ENCODE measurements at regions not wholly inside any gene's neighbourhood (a gene's known extent, or its start where the extent isn't known, plus 50 kb on each side); places are given as distances from the start of the nearest gene placed in this dataset.
"Not testable (repeated sequence)": the region's sequence is repeated elsewhere in the genome, so short reads cannot be mapped to it uniquely, and the experiment has no call there.

DNA sequence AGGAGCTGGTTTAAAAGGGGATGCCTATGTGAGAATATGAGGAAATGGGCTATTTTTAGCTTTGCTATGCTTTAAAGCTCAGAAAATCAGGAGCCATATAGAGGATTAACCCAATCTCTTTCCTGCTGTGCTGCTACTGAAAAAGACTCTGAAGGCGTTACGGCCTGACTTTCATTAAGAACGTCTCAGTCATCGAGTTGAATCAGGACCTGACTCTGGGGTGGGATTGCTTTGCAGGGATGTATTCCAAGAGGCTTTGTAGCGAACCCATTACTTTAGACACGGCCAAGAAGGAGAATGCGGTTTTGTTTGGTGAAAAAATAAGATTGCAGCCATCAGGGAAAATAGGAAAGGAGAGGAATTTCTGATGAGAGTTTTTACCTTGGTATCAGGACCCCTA, 426.9 kb downstream of the CCSER2 start:
- no peaks in the 10 kb centered on the region for H3K4me1 ChIP-seq (replicated peaks)
- no peak overlapping the region for H3K27ac ChIP-seq
- H3K27me3 ChIP-seq (replicated peaks) = peaks cover 4% of the 10 kb centered on the region; the same call in 1 of the 2 replicates
- no peaks in the 10 kb centered on the region for H3K9me3 ChIP-seq (replicated peaks)
- no peaks in the 10 kb centered on the region for H3K36me3 ChIP-seq
- no peak for DNase-seq (ENCODE audit: low read depth in 1 of 2, low spot score in 2 of 2)
- no peak overlapping the region for H3K4me3 ChIP-seq

DNA sequence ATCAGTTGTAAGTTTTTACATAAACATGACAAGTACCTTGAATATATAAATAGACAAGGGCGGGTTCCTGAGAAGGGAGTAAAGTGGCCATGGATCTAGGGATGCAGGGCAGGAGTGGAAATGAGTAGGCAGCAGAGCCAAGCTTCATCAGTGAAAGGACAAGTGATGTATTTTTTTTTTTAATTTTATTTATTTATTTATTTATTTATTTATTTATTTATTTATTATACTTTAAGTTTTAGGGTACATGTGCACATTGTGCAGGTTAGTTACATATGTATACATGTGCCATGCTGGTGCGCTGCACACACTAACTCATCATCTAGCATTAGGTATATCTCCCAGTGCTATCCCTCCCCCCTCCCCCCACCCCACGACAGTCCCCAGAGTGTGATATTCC, 428.3 kb downstream of the CCSER2 start:
- not testable (repeated sequence) for DNase-seq (ENCODE audit: low read depth in 1 of 2, low spot score in 2 of 2); H3K36me3 ChIP-seq; H3K27ac ChIP-seq; H3K4me3 ChIP-seq; H3K4me1 ChIP-seq (replicated peaks); H3K27me3 ChIP-seq (replicated peaks); H3K9me3 ChIP-seq (replicated peaks)

DNA sequence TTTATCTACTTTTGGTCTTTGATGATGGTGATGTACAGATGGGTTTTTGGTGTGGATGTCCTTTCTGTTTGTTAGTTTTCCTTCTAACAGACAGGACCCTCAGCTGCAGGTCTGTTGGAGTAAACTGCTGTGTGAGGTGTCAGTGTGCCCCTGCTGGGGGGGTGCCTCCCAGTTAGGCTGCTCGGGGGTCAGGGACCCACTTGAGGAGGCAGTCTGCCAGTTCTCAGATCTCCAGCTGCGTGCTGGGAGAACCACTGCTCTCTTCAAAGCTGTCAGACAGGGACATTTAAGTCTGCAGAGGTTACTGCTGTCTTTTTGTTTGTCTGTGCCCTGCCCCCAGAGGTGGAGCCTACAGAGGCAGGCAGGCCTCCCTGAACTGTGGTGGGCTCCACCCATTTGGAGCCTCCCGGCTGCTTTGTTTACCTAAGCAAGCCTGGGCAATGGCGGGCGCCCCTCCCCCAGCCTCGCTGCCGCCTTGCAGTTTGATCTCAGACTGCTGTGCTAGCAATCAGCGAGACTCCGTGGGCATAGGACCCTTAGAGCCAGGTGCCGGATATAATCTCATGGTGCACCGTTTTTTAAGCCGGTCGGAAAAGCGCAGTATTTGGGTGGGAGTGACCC, 433.7 kb downstream of the CCSER2 start:
- H3K4me3 ChIP-seq; H3K36me3 ChIP-seq; H3K27ac ChIP-seq; H3K27me3 ChIP-seq (replicated peaks); H3K4me1 ChIP-seq (replicated peaks); H3K9me3 ChIP-seq (replicated peaks); DNase-seq (ENCODE audit: low read depth in 1 of 2, low spot score in 2 of 2): not testable (repeated sequence)

DNA sequence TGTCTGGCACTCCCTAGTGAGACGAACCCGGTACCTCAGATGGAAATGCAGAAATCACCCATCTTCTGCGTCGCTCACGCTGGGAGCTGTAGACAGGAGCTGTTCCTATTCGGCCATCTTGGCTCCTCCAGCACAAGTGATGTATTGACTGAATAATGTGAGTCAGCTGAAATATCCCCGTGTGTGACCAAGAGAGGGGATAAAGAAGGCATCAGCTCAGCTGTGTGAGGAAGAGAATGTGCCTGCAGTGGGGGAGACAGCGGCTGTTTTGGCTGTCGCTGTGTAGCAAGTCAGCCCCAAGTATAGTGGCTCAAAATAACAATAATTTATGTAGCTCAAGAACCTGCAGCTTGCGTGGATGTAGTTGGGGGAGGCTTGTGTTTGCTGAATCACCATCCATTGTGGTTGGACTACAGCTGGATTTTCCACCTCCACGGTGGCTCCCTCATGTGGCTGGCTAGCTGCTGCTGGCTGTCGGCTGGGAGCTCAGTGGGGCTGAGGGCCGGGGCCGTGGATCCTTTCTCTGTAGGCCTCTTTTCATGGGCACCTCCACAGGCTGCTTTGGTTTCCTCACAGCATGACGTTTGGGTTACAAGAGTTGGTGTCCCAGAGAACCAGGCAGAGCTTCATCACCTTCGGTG, 434.5 kb downstream of the CCSER2 start:
- Histone ChIP-seq H3K27ac (no peak overlapping the region), H3K36me3 (no peaks in the 10 kb centered on the region), H3K4me1 (replicated peaks) (no peaks in the 10 kb centered on the region), H3K4me3 (no peak overlapping the region), H3K9me3 (replicated peaks) (no peaks in the 10 kb centered on the region), H3K27me3 (replicated peaks) (no peaks in the 10 kb centered on the region)
- DNase-seq (ENCODE audit: low read depth in 1 of 2, low spot score in 2 of 2) = no peak

DNA sequence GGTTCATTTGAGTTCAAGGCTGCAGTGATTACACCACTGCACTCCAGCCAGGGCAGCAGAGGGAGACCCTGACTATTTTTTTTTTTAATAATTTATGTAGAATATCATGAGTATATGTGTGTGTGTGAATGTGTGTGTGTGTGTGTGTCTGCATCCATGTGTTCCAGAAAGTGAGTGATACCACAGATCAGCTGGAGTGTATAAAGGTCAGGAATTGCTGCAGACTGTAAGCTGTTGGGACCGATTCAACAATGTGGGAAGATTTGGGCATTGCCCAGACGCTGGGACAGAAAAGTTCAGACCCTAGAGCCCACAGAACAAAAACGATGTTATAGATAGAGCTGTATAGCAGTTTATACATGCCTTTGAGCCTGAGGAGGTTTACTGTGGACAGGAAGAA, 435.6 kb downstream of the CCSER2 start:
- H3K27ac ChIP-seq = no peak overlapping the region
- no peaks in the 10 kb centered on the region for H3K36me3 ChIP-seq
- H3K4me1 ChIP-seq (replicated peaks) = no peaks in the 10 kb centered on the region
- H3K27me3 ChIP-seq (replicated peaks) = no peaks in the 10 kb centered on the region
- DNase-seq (ENCODE audit: low read depth in 1 of 2, low spot score in 2 of 2) = no peak
- H3K9me3 ChIP-seq (replicated peaks) = no peaks in the 10 kb centered on the region
- no peak overlapping the region for H3K4me3 ChIP-seq

DNA sequence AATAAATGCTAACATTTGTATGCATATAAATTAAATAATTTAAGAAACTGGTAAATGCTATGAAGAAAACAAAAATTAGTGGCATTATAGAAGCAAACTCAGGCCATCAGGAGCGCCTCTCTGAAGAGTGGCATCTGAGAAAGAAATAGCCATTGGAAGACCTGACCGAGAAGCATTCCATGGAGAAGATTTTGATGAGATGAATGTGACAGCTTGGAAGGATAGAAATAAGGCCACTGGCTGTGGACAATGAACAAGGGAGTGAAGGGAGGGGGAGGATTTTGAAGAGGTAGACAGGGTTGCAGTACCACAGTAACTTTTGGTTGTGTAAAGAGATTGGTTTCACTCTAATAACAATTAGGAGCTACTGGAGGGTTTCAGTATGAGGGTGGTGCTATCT, 436.7 kb downstream of the CCSER2 start:
- Histone ChIP-seq H3K27ac (no peak overlapping the region), H3K27me3 (replicated peaks) (no peaks in the 10 kb centered on the region), H3K4me1 (replicated peaks) (no peaks in the 10 kb centered on the region), H3K36me3 (no peaks in the 10 kb centered on the region), H3K4me3 (no peak overlapping the region), H3K9me3 (replicated peaks) (no peaks in the 10 kb centered on the region)
- DNase-seq (ENCODE audit: low read depth in 1 of 2, low spot score in 2 of 2) = no peak

DNA sequence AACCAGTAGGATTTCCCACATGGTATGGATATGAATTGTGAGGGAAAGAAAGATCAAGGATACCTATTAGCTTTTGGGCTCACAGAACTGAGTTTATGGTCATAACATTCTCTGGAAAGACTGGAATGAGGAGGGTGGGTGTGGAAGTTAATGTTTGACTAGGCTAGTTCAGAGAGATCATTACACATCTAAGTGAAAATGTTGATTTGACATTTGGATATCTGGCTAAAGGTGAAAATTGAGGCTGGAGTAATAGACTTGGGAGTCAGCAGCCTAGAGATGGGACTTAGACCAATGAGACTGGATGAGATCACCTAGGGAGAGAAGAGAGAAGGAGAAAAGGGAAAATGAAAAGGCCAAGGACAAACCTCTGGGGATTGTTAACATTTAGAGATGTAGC, 437.3 kb downstream of the CCSER2 start:
- no peaks in the 10 kb centered on the region for H3K9me3 ChIP-seq (replicated peaks)
- no peaks in the 10 kb centered on the region for H3K27me3 ChIP-seq (replicated peaks)
- no peaks in the 10 kb centered on the region for H3K36me3 ChIP-seq
- H3K4me1 ChIP-seq (replicated peaks) = no peaks in the 10 kb centered on the region
- no peak overlapping the region for H3K27ac ChIP-seq
- H3K4me3 ChIP-seq = no peak overlapping the region
- DNase-seq (ENCODE audit: low read depth in 1 of 2, low spot score in 2 of 2) = no peak

DNA sequence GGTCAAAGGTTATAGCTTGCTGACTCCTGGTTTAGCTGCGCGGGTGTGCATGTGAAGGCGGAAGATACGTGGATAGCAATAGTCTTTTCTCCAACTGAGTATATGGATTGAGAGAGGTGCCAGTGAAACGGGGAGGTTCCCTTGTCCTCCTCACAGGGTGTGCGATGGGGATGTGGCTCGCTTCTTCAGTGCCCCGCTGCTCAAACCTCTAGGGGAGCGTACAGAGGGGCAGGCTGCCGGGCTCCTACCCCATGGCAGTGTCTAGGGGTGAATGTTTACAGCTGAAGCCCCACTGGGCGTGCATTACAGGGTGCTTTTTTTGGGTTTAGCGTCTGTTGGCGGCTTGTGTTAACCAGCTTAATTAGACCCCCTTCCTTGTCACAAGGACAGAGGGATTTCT, 438.5 kb downstream of the CCSER2 start:
- no peak for DNase-seq (ENCODE audit: low read depth in 1 of 2, low spot score in 2 of 2)
- H3K9me3 ChIP-seq (replicated peaks) = no peaks in the 10 kb centered on the region
- no peak overlapping the region for H3K4me3 ChIP-seq
- H3K36me3 ChIP-seq = no peaks in the 10 kb centered on the region
- no peaks in the 10 kb centered on the region for H3K27me3 ChIP-seq (replicated peaks)
- no peaks in the 10 kb centered on the region for H3K4me1 ChIP-seq (replicated peaks)
- H3K27ac ChIP-seq = no peak overlapping the region

DNA sequence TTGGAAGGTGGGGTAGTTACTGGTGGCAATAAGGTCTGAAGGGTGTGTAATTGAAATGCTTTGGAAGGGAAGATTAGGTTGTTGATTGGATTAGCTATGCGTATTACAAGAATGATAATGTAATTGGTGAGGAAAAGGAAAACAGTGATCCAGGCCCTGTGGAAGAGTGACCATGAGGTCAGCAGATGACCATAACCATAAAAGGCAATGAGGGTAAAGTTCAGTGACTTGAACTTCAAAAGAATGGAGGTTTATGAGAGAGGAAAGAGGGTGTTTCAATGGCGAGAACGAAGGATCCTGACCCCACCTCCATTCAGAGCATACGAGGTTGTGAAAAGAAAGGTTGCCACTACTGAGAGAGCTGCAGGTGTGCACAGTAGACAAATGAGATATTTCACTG, 439.7 kb downstream of the CCSER2 start:
- Histone ChIP-seq H3K27me3 (replicated peaks) (no peaks in the 10 kb centered on the region), H3K4me3 (no peak overlapping the region), H3K27ac (no peak overlapping the region), H3K9me3 (replicated peaks) (no peaks in the 10 kb centered on the region), H3K36me3 (no peaks in the 10 kb centered on the region), H3K4me1 (replicated peaks) (no peaks in the 10 kb centered on the region)
- no peak for DNase-seq (ENCODE audit: low read depth in 1 of 2, low spot score in 2 of 2)

DNA sequence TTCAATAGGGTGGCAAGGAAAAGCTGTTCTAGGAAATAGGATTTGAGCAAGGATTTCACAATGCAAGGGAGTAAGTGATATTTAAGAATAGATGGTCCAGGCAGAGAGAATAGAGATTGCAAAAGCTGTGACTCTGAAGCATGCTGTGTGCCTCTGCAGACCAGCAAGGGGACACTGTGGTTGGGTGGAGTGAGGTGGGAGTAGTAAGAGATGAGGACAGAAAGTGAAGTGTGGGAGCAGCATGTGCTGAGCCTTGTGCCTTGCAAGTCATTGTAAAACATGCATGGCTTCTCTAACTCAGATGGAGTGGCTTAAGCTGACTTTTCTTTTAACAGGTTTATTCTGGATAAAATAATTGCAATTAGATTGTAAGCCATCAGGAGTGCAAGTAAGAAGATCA, 442.4 kb downstream of the CCSER2 start:
- Histone ChIP-seq H3K4me3 (no peak overlapping the region), H3K4me1 (replicated peaks) (no peaks in the 10 kb centered on the region), H3K9me3 (replicated peaks) (no peaks in the 10 kb centered on the region), H3K27me3 (replicated peaks) (no peaks in the 10 kb centered on the region), H3K27ac (no peak overlapping the region), H3K36me3 (no peaks in the 10 kb centered on the region)
- DNase-seq (ENCODE audit: low read depth in 1 of 2, low spot score in 2 of 2) = no peak

DNA sequence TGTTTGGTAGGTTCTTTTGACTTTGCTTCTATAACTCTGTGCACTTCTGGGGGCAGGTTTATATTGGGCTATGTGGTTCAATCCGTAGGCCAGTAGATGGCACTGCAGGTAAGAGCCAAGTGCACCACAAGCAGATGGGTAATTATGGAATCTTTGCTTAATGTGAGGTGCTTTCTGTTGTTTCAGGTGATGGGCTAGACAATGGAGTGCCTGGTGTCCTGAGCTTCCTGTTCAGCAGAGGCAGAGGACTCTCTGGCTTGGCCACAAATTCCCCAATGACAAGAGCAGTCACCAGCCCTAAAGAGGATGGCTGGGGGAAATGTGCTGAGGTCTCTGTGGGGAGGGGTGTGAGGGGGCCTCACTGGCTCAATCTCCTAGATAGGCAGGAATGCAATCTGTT, 455.0 kb downstream of the CCSER2 start:
- no peaks in the 10 kb centered on the region for H3K27me3 ChIP-seq (replicated peaks)
- no peaks in the 10 kb centered on the region for H3K4me1 ChIP-seq (replicated peaks)
- H3K9me3 ChIP-seq (replicated peaks) = peaks cover 4% of the 10 kb centered on the region; the same call in 1 of the 2 replicates
- no peak overlapping the region for H3K27ac ChIP-seq
- no peak overlapping the region for H3K4me3 ChIP-seq
- H3K36me3 ChIP-seq = no peaks in the 10 kb centered on the region
- peak in 1 of 2 experiments; percentile 36 for DNase-seq (ENCODE audit: low read depth in 1 of 2, low spot score in 2 of 2)

DNA sequence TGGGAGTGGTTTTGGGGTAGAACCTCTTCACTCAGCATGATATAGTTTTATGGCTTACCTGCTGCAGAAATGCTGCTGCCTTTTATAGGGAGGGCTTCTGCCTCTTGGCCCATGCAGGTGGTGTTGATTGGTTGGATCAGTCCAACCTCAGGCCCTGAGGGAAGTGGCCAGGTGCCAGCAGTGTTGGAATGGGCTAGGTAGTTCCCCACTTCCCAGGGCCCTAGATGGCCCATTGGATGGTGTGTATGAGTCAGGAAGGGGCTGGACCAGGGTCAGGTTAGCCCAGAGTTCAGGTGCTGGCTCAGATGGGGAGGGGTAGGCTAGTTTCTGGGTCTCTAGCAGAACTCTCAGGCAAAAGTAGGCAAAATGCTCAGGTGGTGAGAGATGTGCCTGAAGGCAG, 455.5 kb downstream of the CCSER2 start:
- Histone ChIP-seq H3K36me3 (no peaks in the 10 kb centered on the region), H3K4me3 (no peak overlapping the region), H3K27ac (no peak overlapping the region), H3K27me3 (replicated peaks) (no peaks in the 10 kb centered on the region), H3K4me1 (replicated peaks) (no peaks in the 10 kb centered on the region), H3K9me3 (replicated peaks) (peaks cover 4% of the 10 kb centered on the region; the same call in 1 of the 2 replicates)
- DNase-seq (ENCODE audit: low read depth in 1 of 2, low spot score in 2 of 2) = no peak

DNA sequence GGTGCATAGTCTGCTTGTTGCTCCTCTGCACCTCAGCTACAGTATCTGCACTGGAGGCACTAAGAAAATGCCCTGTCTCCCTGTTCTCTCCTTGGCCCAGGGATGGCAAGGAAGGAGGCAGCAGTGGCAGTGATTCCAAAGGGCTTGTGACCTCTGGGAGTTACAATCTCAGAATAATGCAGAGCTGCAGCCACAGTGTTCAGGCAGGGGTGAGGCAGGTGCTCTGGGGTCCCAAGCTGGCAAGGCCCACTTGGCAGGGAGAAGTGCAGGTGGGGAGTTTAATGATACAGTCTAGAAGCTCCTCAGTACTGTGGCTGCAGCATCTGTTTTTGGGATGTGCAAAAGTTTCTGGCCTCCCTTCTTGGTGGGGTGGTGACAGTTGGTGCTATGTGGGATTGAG, 456.4 kb downstream of the CCSER2 start:
- Histone ChIP-seq H3K27me3 (replicated peaks) (no peaks in the 10 kb centered on the region), H3K4me1 (replicated peaks) (no peaks in the 10 kb centered on the region), H3K9me3 (replicated peaks) (peaks cover 4% of the 10 kb centered on the region; the same call in 1 of the 2 replicates), H3K36me3 (no peaks in the 10 kb centered on the region), H3K27ac (no peak overlapping the region), H3K4me3 (no peak overlapping the region)
- no peak for DNase-seq (ENCODE audit: low read depth in 1 of 2, low spot score in 2 of 2)

DNA sequence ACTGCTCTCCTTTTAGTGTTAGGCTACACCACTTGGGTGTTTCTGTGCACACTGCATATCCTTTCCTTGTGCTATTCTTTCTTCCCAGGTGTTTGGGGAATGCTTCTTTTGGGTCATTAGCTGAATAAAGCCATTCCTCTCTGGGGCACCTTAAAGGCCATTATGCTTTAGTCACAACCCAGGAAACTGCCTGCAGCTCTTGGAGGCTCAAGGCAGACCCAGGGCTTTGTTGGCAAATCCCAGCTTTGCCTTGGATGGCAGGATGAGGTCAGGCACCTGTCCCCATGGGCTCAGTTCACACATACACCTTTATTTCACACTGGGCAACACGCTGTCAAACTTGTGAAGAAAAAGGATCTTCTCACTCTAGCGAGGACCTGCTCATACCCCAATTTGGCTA, 460.6 kb downstream of the CCSER2 start:
- DNase-seq (ENCODE audit: low read depth in 1 of 2, low spot score in 2 of 2) = no peak
- Histone ChIP-seq H3K4me1 (replicated peaks) (peaks cover 10% of the 10 kb centered on the region), H3K4me3 (no peak overlapping the region)

DNA sequence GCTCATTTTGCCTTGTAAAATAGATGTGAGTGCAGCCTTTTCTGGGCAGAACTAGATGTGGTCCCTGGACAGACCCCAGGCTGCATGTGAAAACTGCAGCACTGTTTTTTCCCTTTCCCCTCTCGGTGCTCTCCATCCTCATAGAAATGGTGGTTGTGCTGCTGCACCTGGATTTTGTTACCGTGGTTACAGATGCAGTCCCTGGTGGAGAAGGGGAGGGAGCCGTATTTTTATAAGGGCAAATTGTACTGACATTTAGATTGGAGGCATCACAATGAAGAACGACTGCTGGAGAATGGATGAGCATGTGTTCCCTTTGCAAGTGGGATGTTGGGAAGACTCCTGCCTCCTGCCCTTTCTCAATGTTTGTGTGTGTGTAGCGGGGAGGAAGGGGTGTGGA, 469.9 kb downstream of the CCSER2 start:
- DNase-seq (ENCODE audit: low read depth in 1 of 2, low spot score in 2 of 2) = no peak
- no peak overlapping the region for H3K4me3 ChIP-seq
- no peaks in the 10 kb centered on the region for H3K4me1 ChIP-seq (replicated peaks)

More for the DNA sequence above, 460.6 kb downstream of the CCSER2 start:
- Histone ChIP-seq H3K36me3 (no peaks in the 10 kb centered on the region), H3K27ac (no peak overlapping the region), H3K9me3 (replicated peaks) (peaks cover 4% of the 10 kb centered on the region; the same call in 1 of the 2 replicates), H3K27me3 (replicated peaks) (no peaks in the 10 kb centered on the region)

More for the DNA sequence above, 469.9 kb downstream of the CCSER2 start:
- no peaks in the 10 kb centered on the region for H3K36me3 ChIP-seq
- H3K27ac ChIP-seq = no peak overlapping the region
- H3K9me3 ChIP-seq (replicated peaks) = no peaks in the 10 kb centered on the region; the same call in 1 of the 2 replicates
- H3K27me3 ChIP-seq (replicated peaks) = no peaks in the 10 kb centered on the region

Data from SJSA1 (cell line).